Neural progenitor cell (in vitro differentiated cells): ENCODE measurements at regions not wholly inside any gene's neighbourhood (a gene's known extent, or its start where the extent isn't known, plus 50 kb on each side); places are given as distances from the start of the nearest gene placed in this dataset.

Experiments
- EZH2phosphoT487 ChIP-seq: fragments of 200-600 bp; sonication (generic); IDR thresholded peaks from 2 replicates; pipeline ENCODE4 v1.6.1; 2017; ENCODE audit warnings: antibody characterized with exemption
- TF ChIP-seq, protein P1 (sequence below): fragments of 200-600 bp; sonication (generic); IDR thresholded peaks from 2 replicates; pipeline ENCODE4 v1.5.1; 2017; ENCODE audit warnings: antibody characterized with exemption, mild to moderate bottlenecking

DNA sequence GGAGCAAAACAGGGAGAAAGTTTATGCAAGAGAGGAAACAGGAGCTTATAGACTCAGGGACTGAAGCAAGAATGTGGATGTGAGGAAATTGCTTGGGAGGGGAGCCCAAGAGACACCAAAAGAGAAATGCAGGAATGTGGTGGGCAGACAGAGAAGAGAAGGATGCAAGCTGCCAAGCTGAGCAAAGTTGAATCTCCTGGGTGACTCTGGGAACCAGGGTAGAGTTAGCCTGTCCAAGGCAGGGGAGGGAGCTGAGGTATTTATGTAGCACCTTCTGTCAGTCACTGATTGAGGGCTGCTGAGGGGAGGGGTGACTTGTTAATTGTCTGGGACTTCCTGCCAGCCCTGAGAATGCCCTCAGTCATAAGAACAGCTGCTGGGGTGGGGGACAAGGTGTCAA, 464.3 kb downstream of the NBAS start:
- TF ChIP-seq, protein P1, sequence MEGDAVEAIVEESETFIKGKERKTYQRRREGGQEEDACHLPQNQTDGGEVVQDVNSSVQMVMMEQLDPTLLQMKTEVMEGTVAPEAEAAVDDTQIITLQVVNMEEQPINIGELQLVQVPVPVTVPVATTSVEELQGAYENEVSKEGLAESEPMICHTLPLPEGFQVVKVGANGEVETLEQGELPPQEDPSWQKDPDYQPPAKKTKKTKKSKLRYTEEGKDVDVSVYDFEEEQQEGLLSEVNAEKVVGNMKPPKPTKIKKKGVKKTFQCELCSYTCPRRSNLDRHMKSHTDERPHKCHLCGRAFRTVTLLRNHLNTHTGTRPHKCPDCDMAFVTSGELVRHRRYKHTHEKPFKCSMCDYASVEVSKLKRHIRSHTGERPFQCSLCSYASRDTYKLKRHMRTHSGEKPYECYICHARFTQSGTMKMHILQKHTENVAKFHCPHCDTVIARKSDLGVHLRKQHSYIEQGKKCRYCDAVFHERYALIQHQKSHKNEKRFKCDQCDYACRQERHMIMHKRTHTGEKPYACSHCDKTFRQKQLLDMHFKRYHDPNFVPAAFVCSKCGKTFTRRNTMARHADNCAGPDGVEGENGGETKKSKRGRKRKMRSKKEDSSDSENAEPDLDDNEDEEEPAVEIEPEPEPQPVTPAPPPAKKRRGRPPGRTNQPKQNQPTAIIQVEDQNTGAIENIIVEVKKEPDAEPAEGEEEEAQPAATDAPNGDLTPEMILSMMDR, result no peak
- no peak for TF ChIP-seq EZH2phosphoT487
